NCI-H524 (cell line): ENCODE measurements at regions not wholly inside any gene's neighbourhood (a gene's known extent, or its start where the extent isn't known, plus 50 kb on each side); places are given as distances from the start of the nearest gene placed in this dataset.
A peak's percentile ranks its signal among the peaks of the same experiment; 100 is the strongest.

Experiments used
- DNase-seq, 2 experiments: peaks; one replicate each; lab custom pipeline; 2025; lab: John Stamatoyannopoulos, UW

DNA sequence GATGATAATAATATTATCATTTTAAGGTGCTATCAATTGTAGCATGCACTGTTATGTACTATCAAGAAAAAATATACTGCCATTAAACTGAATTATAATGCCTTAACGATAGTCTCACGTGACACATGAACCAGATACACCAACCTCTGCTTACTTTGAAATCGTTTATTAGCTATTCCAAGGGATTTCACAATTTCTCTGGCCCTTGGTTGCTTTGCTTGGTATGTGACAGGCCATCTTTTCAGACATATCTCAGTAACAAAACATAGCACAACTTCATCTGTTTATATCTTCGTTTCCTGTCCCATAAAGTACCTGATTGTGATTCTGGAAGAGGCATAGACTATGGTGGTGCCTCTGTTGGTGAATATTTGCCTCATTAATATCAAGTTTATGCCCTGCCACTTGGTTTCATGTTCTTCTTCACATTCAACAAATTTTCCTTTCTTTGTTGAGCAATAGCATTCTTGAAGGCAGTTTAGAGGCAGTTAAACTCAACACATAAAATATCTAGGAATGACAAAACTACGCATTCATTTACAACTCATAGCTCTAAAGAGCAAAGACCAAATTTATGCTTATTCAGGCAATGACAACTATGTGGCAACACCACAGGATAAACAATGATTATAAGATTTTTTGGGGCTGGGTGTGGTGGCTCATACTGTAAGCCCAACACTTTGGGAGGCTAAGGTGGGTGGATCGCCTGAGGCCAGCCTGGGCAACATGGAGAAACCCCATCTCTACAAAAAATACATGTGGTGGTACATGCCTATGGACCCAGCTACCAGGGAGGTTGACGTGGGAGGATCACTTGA, 84.3 kb downstream of the MCFD2 start:
- no peak for DNase-seq

DNA sequence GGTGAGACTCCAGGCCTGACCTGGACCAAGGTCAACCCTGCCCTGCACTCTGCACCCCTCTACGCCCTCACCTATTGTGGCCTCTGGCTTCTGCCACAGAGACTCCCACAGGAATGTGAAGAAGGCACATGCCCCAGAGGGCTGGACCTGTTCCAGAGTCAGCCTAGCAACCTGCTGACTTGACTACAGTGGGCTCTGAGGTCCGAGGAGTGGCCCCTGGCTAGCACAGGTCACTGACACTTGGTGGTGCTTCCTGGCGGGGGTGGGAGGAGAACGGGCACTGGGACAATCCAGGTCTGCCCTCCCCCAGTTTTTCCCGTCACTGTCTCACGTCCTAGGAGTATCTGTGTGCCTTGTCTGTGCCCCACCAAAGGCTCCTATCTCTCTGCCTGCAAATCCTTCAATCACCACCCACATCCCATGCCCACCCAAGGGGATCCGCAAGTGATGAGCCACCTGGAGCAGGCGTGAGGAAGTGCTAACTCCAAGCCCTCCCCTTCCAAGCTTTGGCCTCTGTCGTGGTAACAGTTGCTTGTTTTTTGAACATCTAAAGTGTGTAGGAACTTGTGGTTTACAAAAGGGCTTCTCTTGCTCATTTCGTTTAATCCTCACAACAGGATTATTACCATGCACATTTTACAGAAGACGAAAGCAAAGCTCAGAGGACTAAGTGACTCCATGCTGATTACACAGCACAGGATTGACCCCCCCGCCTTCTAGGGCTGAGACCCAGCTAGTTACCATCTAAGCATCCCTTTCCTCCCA, 86.2 kb downstream of the MCFD2 start:
- DNase-seq, result no peak

DNA sequence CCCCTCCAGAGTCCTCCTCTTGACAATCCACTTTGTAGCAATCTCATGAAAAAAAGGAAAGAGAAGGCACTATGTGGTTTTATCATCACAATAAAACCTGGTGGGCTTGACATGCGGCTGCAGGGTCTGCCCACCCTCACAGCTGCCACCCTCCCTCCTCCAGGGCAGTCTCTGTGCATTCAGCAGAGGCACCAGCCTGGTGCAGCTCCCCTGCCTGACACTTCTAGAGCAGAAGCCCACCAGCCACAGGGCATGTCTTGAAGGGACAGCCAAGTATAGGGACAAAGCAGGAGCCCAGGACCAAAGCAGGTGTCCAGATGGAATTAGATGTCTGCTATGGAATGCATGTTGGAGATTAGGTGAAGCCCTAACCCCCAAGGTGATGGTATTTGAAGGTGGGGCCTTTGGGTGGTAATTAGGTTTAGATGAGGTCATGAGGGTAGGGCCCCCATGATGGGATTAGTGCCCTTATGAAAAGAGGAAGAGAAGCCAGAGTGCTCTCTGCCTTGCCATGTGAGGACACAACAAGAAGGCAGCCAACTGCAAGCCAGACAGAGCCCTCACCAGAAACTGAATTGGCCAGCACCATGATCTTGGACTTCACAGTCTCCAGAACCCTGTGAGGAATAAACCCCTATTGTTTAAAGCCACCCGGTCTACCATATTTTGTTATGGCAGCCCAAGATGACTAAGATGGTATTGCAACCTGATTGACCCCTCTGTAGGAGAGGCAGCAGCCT, 86.9 kb downstream of the MCFD2 start:
- no peak for DNase-seq

DNA sequence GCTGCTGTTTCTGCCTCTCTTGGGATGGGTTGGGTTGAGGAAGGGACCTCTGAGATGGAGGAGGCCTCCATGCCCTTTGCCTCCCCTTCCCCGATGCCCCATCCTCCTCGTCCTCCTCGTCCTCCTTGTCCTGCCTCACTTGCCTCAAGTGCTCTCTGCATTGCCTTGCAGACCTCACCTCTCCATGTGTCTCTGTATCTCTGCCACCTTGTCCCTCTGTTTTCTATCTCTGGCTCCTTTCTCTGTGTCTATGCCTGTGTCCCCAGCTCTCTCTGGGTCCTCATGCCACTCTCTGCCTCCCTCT, 87.5 kb downstream of the MCFD2 start:
- no peak for DNase-seq

DNA sequence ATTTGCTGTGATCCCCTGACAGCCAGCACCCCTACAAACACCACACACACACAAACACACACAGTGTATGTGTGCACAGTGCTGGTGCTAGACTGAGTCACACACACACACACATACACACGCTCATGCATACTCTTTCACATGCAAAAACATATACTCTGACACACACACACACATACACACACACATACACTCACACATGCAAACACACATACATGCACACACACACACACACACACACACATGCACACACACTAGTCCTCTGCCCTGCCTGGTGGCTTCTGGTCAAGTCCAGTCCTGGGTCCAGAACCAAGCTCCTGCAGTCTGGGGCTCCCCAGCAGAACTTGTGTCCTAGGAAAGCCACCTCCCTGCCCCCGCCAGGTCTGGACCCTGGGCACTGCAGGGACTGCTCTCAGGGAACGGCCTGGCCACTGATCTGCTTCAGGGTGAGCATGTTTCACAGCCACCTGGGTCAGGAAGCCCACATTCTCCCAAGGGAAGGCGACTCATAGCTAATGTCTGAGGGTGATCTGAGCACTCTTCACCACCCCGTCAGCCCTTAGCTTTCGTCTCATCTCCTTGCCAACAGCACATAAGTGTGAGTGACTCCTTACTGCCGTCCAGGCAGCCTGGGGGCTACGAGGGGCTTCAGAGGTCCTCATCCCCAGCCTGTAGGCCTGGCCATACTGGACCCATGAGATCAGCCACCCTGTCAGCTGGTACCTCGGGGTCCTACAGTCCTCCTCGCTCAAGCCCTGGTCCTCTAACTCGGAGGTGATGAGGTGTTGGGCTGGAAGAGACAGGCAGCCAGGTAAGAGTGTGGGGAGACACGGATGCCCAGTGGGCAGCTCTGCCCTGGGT, 88.1 kb downstream of the MCFD2 start:
- no peak for DNase-seq

DNA sequence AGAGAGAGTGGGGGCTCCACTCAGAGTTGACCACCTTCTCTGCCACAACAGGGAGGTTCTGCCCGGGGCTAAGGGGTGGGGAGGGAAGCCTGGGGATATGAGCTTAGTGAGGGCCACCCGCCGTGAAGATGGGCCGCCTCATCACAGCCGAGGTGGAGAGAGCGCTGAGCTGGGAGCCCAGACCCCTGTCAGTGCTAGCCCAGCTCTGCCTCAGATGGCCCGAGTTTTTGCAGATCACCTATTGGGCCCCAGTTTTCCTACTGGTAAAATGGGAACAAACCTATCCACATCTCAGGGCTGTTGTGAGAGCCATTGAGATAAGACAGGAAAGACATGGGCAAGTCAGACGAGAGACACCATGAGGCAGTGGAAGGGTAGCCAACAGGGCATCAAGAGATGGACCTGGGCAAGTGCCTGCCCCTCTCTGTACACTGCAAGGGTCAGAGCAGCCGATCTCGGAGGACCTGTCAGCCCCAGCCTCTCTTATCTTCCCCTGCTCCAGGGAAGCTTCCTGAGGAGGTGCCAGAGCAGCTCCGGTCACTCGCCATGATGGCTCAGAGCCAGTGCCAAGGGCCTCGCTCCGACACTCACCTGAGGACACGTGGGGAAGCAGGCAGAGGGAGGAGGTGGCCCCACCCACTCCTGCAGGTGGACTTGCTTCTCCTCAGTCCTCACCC, 88.9 kb downstream of the MCFD2 start:
- DNase-seq, result no peak

DNA sequence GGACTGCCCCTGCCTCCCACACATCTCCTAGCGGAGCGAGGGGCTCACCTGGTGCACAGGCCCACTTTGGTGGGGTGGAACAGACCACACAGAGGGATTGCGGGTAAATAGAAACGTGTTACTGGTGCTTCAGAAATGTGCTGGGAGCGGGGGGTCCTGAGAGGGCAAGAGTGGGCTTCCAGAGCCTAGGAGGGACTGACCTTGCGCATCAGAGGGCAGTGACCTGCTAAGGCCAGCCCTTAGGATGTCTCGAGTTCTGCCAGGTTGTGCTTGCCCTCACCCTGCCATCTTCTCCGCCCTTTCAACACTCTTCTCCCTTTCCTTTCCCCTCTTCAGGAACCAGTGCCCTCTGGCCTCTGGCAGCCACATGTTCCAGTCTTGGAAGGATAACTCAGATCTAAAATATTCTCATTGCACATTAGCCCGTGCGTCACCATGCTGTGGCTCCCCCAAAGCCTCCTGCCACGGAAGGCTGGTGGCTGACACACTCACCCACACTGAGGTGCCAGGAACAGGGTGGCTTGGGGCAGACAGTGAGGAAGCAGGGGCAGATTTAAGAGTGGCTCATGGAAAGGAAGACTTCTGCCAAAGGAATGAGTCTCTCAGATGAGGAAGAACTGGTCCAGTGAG, 89.6 kb downstream of the MCFD2 start:
- no peak for DNase-seq

DNA sequence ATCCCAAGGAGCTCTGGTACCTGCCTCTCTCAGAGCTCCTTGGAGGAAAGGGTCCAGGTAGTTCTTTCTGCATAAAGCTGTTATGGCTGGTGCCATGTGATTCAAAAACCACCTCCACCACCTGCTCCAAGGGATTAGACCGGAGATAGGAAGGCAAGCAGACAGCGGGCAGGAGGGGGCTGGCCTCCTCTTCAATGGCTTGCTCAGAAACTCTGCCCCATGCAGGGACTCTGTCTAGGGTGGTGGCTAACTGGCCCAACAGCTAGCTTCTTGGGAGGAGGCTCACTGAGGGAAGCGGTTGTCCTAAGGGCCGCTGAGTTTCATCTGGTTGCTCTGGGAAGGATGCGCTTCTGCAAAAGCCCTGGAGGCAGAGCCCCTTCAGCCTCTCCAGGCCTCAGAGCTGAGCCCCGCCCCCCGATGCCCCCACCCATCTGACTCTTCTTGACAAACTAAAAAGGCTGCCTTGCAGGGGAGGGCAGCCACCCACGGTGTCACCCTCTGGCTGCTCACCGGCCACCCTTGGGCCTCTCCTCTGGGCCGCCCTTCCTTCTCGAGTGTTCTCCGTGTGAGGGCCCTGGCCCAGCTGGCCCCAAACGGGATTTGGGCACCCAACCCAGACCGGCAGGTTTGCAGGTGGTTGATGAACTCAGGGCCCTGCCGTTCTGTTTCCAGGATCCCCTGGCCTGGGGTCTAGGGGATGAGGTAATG, 90.2 kb downstream of the MCFD2 start:
- peak; percentile 4 to 44 for DNase-seq

DNA sequence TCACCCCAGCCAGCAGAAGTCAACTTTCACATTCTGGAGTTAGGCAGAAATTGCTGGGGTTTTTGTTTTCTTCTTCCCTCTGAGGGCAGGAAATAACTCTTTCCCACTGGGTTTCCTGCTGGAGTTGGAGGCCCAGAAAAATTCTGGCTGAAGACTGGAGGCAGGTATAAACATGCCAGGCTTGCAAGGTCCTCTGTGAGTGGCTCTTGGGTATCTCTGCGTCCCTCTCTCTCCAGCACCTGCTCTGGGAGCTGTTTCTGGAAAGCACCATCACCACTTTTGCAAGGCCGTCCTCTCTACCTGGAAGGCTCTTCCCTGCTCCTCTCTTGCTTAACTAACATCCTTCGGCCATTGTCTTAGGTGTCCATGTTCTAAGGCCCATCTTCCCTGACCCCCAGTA, 91.0 kb downstream of the MCFD2 start:
- no peak for DNase-seq

DNA sequence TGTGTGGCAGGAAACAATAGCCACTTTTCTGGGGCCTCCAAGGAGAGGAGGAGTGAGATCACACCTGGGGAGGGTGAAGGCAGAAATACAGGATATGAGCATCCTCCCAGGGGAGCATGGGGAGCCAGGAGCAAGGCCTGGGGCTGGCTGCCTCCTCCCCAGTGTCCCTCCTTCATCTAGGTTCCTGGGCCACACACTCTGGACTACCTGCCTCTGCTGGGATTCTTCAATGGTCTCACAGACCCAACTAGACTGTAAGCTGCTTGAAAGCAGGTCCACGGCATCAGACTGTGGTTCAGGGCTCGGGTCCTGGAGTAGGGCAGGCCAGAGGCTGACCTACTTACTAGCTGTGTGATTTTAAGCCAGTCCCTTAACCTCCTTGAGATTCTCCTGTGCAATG, 94.0 kb downstream of the MCFD2 start:
- DNase-seq, result no peak

DNA sequence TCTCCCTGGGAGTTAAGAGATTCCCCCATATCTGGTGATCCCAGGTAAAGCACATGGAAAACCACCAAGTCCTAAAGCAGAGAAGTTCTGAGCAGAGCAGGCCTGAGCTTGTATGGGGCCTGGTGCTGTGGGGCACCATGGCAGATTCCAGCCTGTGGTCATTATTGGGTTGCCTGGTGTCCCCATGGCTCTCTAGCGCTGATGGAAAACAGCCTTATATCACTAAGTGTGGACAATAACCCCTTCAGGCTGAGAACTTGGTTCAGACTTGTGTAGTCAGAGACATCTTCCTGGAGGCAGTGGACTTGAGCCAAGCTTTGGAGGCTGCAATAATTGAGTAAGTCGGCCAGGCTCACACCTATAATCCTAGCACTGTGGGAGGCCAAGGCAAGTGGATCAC, 96.8 kb downstream of the MCFD2 start:
- no peak for DNase-seq

DNA sequence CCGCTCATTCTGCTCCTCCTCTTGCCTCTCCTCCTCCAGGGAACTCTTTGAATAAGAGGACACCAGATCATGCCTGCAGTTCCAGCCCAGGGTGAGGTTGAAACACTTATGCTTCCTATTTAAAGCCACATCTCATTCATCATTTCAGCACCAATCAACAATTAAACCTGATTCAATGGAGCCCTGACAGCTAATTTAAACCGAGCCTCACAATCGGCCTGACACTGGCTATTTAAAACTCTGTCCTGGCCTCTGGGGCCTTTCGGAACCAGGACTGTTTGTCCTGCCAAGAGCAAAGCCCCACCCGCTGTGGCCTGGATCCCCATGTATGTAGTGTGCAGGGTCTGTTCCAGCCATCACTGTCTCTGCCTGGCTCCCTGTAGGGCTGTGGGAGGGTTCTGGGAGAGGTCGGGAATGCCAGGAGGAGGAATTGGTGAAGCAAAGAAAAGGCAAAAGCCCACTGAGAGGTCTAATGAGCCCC, 97.4 kb downstream of the MCFD2 start:
- DNase-seq, result no peak

DNA sequence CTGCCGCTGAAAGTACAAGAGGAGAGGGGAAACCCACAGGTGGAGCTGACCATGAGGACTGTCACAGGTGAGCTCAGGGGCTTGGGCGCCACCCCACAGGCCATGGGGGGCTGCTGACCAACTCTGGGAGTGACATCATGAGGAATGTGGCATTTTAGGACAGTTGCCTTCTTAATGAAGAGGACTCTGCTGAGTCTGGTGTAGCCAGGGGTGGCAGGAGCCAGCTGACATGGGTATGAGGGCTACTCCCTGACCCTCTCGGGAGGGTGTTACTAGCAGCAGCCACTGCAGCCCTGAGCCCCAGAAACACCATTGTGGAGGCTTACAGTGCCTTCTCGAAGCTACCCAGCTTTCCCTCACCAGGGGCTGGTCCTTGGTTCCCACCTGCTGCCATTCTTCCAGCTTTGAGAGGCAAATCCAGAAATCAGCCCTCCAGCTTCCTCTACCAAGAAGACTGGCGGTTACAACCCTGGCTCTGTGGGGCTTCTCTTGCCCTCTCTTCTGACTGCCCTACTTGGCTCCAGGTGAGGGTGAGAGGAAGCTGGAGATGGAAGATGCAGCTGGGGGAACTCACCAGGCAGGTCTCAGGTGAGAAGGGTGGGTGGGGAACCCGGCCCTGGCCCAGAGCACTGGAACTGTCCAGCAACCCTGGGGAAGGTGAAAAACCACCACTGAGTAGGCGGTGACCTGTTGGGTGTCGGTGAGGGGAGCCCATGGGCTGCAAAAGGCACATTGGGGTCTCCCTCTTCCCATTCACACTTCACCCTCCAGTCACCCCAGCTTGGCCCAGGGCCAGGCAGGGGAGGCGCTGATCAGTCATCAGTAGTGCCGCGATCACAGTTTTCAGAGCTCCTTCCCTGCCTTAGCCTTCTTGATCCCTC, 98.5 kb downstream of the MCFD2 start:
- DNase-seq, result no peak

DNA sequence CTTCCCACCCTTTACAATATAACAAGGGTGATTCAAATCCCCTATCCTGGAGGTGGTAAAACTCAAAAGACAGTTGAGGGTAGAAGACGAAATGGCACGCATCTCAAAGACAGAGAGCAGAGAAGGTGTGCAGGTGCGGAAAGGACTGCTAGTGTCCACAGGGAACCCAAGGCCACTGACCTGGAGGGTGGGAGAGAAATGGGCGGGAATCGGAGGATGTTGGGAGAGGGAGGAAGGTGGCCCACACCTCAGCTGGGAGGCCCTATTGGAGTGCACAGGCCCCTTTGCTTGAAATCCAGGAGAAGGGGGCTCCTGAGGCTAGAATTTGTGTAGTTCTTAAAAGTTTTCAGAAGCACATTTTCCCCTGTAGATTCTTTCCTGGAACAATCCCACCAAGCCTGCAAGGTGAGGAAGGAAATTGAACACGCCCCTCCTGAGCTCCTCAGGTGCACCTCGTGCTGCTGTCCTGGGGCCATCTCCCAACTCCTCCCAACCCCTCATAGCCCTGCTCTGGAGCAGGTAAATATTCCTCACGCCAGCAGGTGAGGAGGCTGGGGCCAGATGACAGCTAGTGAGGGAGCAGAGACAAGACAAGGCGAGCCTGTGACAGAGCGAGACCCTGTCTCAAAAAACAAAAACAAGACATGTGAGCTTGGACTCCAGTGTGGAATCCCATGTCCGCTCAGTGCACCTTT, 99.3 kb downstream of the MCFD2 start:
- no peak for DNase-seq

DNA sequence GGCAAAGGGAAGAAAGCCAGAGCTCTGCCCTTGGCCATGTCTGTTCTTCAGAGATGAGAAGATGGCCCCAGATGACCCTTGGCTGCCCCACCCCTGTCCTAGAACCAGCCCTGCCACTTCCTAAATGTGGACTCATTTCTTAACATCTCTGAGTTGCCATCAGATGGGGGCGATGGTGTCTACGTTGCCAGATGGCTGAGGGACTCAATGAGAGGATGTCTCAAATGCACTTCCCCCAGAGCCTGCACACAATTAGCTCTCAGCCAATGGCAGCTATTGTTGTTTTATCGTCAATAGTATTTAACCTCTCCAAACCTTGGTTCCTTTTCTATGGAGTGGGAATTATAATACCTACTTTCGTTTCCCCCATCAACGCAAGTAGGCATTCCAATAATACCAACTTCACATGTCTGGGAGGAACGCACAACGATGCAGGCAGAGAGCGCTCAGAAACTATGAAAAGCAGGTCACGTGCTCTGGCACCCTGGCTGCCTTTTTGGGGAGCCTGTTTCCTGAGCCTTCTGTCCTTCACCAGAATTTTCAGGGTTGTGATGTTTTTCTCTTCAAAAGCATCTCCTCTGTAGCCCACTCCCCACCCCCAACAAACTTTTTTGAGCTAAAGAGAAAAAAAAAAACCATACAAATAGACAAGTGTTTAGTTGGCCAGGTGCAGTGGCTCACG, 100.3 kb downstream of the MCFD2 start:
- DNase-seq, result peak; percentile 36 to 60

DNA sequence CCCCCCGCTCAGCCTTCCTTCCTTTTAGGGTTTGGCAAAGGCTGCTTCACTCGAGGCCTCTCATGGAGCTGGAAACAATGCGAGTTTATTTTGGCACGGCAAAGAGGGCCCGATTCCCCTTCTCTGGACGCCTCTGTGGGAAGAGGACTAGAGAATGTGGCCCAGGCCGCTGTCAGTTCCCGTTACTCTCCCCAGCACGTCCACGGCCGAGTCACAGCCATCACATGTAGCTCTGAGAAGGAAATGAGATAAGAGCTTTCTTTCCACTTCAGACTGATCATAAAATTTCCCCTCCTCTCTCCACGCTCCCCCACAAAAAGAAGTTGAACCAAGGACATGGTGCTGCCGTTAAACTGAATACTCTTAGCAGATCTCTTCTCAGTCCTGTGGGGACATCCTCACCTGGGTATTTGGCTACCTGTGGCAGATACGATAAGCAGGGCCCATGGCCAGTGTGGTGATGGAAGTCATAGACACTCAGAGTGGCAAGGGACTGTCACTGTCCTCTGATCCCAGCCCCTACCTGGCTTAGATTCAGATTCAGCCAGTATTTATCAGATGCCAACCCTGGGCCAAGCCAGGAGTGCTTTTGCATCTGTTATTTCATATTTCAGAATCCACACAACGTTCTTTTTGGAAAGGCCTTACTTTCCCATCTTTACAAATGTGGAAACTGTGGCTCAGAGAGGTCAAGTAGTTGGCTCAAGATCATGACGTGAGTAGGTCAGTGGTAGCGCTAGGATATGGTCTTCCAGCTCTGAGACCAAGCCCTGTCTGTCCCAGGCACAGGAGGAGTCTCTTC, 101.2 kb downstream of the MCFD2 start:
- no peak for DNase-seq

DNA sequence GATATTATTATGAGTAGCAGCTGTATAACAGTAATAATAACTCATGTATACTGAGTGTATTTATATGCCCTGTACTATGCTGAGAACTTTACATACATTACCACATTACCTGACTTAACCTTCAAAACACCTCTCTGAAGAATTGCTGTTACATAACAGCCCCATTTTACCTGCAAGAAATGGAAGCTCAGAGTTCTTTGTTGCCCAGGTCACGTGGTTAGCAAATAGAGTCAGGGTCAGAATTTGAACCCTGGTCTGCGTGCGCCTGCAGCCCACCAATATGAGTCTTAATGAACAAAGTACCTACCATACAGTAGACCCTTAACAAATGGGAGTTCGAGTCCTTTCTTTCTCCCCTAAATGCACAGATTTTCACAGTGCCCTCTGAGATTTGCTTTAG, 101.9 kb downstream of the MCFD2 start:
- no peak for DNase-seq
